Gastrocnemius medialis (tissue), 4 donors: ENCODE measurements at regions not wholly inside any gene's neighbourhood (a gene's known extent, or its start where the extent isn't known, plus 50 kb on each side); places are given as distances from the start of the nearest gene placed in this dataset.

Experiments
- ATAC-seq, 2 donors: fragments of 150-250 bp; one replicate each; pipeline ENCODE4 v1.9.1; 2016
- DNase-seq, 2 donors: peaks; one replicate each; pipeline ENCODE4 v3.0.0-alpha.2; 2019
- H3K27ac ChIP-seq, 4 donors: fragments of 200-600 bp; sonication (generic); 1 replicate in 1 of 4; 2 replicates in 3 of 4; pipeline ENCODE4 v1.5.1; 2016 to 2018; ENCODE audit warnings: mild to moderate bottlenecking in 2 of 4, moderate library complexity in 1 of 4
- H3K27me3 ChIP-seq, 3 donors: fragments of 200-600 bp; sonication (generic) in 2 of 3; 1 replicate in 1 of 3; 2 replicates in 2 of 3; pipeline versions ENCODE4 v1.5.1 to v1.6.0; 2016 to 2019; ENCODE audit warnings: mild to moderate bottlenecking in 1 of 3, moderate library complexity in 1 of 3
- H3K36me3 ChIP-seq, 2 donors: fragments of 200-600 bp; sonication (generic) in 1 of 2; one replicate each; pipeline ENCODE4 v1.5.1; 2017 to 2018
- H3K4me1 ChIP-seq, 2 donors: fragments of 200-600 bp; sonication (generic) in 1 of 2; one replicate each; pipeline ENCODE4 v1.5.1; 2016 to 2017; ENCODE audit warnings: mild to moderate bottlenecking in 2 of 2
- H3K4me3 ChIP-seq, 4 donors: fragments of 200-600 bp; sonication (generic) in 3 of 4; 1 replicate in 1 of 4; 2 replicates in 3 of 4; pipeline ENCODE4 v1.5.1; 2016 to 2019; ENCODE audit warnings: mild to moderate bottlenecking in 2 of 4
- H3K9me3 ChIP-seq, 3 donors: fragments of 200-600 bp; sonication (generic) in 2 of 3; 1 replicate in 1 of 3; 2 replicates in 2 of 3; pipeline ENCODE4 v1.5.1; 2016 to 2019
- CTCF ChIP-seq, 5 experiments: fragments of 450-650 bp in 3 of 5; fragments of 200-600 bp in 2 of 5; sonication (generic) in 2 of 5; IDR thresholded peaks in 4 of 5; conservative IDR thresholded peaks in 1 of 5; 1 replicate in 4 of 5; 2 replicates in 1 of 5; pipeline ENCODE4 v1.5.1; 2016 to 2019; ENCODE audit warnings: antibody characterized with exemption in 5 of 5, mild to moderate bottlenecking in 3 of 5, moderate library complexity in 3 of 5
- POLR2A ChIP-seq, 2 donors: fragments of 450-650 bp; IDR thresholded peaks; one replicate each; pipeline ENCODE4 v1.6.1; 2017; ENCODE audit warnings: antibody characterized with exemption in 2 of 2, mild to moderate bottlenecking in 2 of 2, moderate library complexity in 2 of 2
- in situ Hi-C, 4 donors: fragments of 200-750 bp; cut with MboI; loops; one replicate each; pipeline versions ENCODE4 v1.15.0 to v1.8.0; 2017; ENCODE audit warnings: low sequenced_read_pairs in 4 of 4
- intact Hi-C: fragments of 100-400 bp; cut with DNase I; formaldehyde crosslinking; loops from one replicate; pipeline ENCODE4 v1.15.1; 2023; ENCODE audit warnings: low total_unique reads

GRCh38 chr6:67608099-67608749 lies 1026.9 kb upstream of the ADGRB3 start:
- H3K27ac ChIP-seq, result no peak overlapping the region
- no peaks in the 10 kb centered on the region for H3K4me1 ChIP-seq
- H3K9me3 ChIP-seq, result no peaks in the 10 kb centered on the region
- H3K27me3 ChIP-seq, result no peaks in the 10 kb centered on the region
- no peak for ATAC-seq
- no peak for TF ChIP-seq CTCF (IDR thresholded peaks at IDR 0.05 in 4 of 5, conservative IDR thresholded peaks at IDR 0.05 in 1 of 5)
- no peak for TF ChIP-seq POLR2A (IDR thresholded peaks at IDR 0.05)
- no peaks in the 10 kb centered on the region for H3K36me3 ChIP-seq
- in situ Hi-C loops (no loop called here), intact Hi-C loops (no loop called here)
- no peak overlapping the region for H3K4me3 ChIP-seq
- no peak for DNase-seq

- no peaks in the 10 kb centered on the region for H3K36me3 ChIP-seq
- H3K4me3 ChIP-seq, result no peak overlapping the region
- no peak overlapping the region for H3K27ac ChIP-seq
- DNase-seq (no peak), ATAC-seq (no peak)
- H3K27me3 ChIP-seq, result no peaks in the 10 kb centered on the region
- no peaks in the 10 kb centered on the region for H3K9me3 ChIP-seq
- no peaks in the 10 kb centered on the region for H3K4me1 ChIP-seq
- intact Hi-C loops, result no loop called here
- in situ Hi-C loops, result no loop called here
- no peak for TF ChIP-seq CTCF (IDR thresholded peaks at IDR 0.05 in 4 of 5, conservative IDR thresholded peaks at IDR 0.05 in 1 of 5)
- no peak for TF ChIP-seq POLR2A (IDR thresholded peaks at IDR 0.05)
Measured at GRCh38 chr6:67606906-67607828, 1027.9 kb upstream of the ADGRB3 start.

GRCh38 chr6:67594366-67594765 lies 1040.7 kb upstream of the ADGRB3 start:
- H3K9me3 ChIP-seq, result peaks cover 0 to 1% (median 0%) of the 10 kb centered on the region in 3 donors
- H3K36me3 ChIP-seq, result no peaks in the 10 kb centered on the region
- H3K4me3 ChIP-seq, result no peak overlapping the region
- no peaks in the 10 kb centered on the region for H3K27me3 ChIP-seq
- in situ Hi-C loops, result no loop called here
- no peaks in the 10 kb centered on the region for H3K4me1 ChIP-seq
- no peak for ATAC-seq
- TF ChIP-seq CTCF (IDR thresholded peaks at IDR 0.05 in 4 of 5, conservative IDR thresholded peaks at IDR 0.05 in 1 of 5) (no peak), POLR2A (IDR thresholded peaks at IDR 0.05) (no peak)
- intact Hi-C loops, result no loop called here
- H3K27ac ChIP-seq, result no peak overlapping the region
- DNase-seq, result no peak

- in situ Hi-C loops, result no loop called here
- H3K4me1 ChIP-seq, result no peaks in the 10 kb centered on the region
Measured at GRCh38 chr6:67593247-67593646, 1041.8 kb upstream of the ADGRB3 start.

More at GRCh38 chr6:67593247-67593646, 1041.8 kb upstream of the ADGRB3 start:
- DNase-seq (no peak), ATAC-seq (no peak)
- Histone ChIP-seq H3K27ac (no peak overlapping the region), H3K4me3 (no peak overlapping the region), H3K36me3 (no peaks in the 10 kb centered on the region), H3K9me3 (peaks cover 0 to 2% (median 0%) of the 10 kb centered on the region in 3 donors), H3K27me3 (no peaks in the 10 kb centered on the region)
- TF ChIP-seq CTCF (IDR thresholded peaks at IDR 0.05 in 4 of 5, conservative IDR thresholded peaks at IDR 0.05 in 1 of 5) (no peak), POLR2A (IDR thresholded peaks at IDR 0.05) (no peak)
- intact Hi-C loops, result no loop called here
